HL-60 (cell line): ENCODE measurements at regions not wholly inside any gene's neighbourhood (a gene's known extent, or its start where the extent isn't known, plus 50 kb on each side); places are given as distances from the start of the nearest gene placed in this dataset.
"Not testable (repeated sequence)": the region's sequence is repeated elsewhere in the genome, so short reads cannot be mapped to it uniquely, and the experiment has no call there.

ENCODE experiments used
- DNase-seq, 2 experiments: peaks; one replicate each; pipeline ENCODE4 v3.0.0-alpha.2; 2010 to 2020; ENCODE audit warnings: low read depth in 1 of 2, low spot score in 1 of 2
- H3K27ac ChIP-seq: fragments of 250-450 bp; sonication (Bioruptor Pico); replicated peaks from 2 replicates; pipeline ENCODE4 v1.5.1; 2020; ENCODE audit warnings: mild to moderate bottlenecking, moderate library complexity
- H3K27me3 ChIP-seq: fragments of 250-450 bp; sonication (Bioruptor Pico); 2 replicates; pipeline ENCODE4 v1.5.1; 2021; ENCODE audit warnings: mild to moderate bottlenecking, moderate library complexity; ENCODE audit not compliant: insufficient read depth, poor library complexity, severe bottlenecking
- H3K4me3 ChIP-seq: replicated peaks from 2 replicates; pipeline ENCODE4 v1.5.1; 2011; ENCODE audit warnings: mild to moderate bottlenecking, control low read depth, low read length; ENCODE audit not compliant: insufficient read depth
- GABPA ChIP-seq: IDR thresholded peaks from 2 replicates; pipeline ENCODE4 v1.6.1; 2012; ENCODE audit warnings: low read depth
- POLR2AphosphoS5 ChIP-seq: IDR thresholded peaks from 2 replicates; pipeline ENCODE4 v1.6.1; 2012; ENCODE audit warnings: low read depth
- SPI1 ChIP-seq: IDR thresholded peaks from 2 replicates; pipeline ENCODE4 v1.6.1; 2012; ENCODE audit warnings: low read depth, mild to moderate bottlenecking, borderline replicate concordance
- TF ChIP-seq, protein P1 (sequence below): IDR thresholded peaks from 2 replicates; pipeline ENCODE4 v1.6.1; 2012; ENCODE audit warnings: low read depth; ENCODE audit not compliant: insufficient replicate concordance
- TF ChIP-seq, protein P2 (sequence below): IDR thresholded peaks from one replicate; pipeline ENCODE4 v1.5.1; 2011; ENCODE audit warnings: low read length, control low read depth, inconsistent platforms; ENCODE audit not compliant: insufficient read depth

- DNase-seq: no peak
- Histone ChIP-seq H3K27ac (no peak overlapping the region), H3K27me3 (no peaks in the 10 kb centered on the region), H3K4me3 (no peak overlapping the region)
- TF ChIP-seq GABPA: no peak
- TF ChIP-seq, protein P1, sequence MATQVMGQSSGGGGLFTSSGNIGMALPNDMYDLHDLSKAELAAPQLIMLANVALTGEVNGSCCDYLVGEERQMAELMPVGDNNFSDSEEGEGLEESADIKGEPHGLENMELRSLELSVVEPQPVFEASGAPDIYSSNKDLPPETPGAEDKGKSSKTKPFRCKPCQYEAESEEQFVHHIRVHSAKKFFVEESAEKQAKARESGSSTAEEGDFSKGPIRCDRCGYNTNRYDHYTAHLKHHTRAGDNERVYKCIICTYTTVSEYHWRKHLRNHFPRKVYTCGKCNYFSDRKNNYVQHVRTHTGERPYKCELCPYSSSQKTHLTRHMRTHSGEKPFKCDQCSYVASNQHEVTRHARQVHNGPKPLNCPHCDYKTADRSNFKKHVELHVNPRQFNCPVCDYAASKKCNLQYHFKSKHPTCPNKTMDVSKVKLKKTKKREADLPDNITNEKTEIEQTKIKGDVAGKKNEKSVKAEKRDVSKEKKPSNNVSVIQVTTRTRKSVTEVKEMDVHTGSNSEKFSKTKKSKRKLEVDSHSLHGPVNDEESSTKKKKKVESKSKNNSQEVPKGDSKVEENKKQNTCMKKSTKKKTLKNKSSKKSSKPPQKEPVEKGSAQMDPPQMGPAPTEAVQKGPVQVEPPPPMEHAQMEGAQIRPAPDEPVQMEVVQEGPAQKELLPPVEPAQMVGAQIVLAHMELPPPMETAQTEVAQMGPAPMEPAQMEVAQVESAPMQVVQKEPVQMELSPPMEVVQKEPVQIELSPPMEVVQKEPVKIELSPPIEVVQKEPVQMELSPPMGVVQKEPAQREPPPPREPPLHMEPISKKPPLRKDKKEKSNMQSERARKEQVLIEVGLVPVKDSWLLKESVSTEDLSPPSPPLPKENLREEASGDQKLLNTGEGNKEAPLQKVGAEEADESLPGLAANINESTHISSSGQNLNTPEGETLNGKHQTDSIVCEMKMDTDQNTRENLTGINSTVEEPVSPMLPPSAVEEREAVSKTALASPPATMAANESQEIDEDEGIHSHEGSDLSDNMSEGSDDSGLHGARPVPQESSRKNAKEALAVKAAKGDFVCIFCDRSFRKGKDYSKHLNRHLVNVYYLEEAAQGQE: no peak
- no peak for TF ChIP-seq SPI1
- TF ChIP-seq, protein P2, sequence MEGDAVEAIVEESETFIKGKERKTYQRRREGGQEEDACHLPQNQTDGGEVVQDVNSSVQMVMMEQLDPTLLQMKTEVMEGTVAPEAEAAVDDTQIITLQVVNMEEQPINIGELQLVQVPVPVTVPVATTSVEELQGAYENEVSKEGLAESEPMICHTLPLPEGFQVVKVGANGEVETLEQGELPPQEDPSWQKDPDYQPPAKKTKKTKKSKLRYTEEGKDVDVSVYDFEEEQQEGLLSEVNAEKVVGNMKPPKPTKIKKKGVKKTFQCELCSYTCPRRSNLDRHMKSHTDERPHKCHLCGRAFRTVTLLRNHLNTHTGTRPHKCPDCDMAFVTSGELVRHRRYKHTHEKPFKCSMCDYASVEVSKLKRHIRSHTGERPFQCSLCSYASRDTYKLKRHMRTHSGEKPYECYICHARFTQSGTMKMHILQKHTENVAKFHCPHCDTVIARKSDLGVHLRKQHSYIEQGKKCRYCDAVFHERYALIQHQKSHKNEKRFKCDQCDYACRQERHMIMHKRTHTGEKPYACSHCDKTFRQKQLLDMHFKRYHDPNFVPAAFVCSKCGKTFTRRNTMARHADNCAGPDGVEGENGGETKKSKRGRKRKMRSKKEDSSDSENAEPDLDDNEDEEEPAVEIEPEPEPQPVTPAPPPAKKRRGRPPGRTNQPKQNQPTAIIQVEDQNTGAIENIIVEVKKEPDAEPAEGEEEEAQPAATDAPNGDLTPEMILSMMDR: no peak
- TF ChIP-seq POLR2AphosphoS5: no peak
Observed at GRCh38 chr3:81072591-81072990, 688.9 kb downstream of the GBE1 start.

- TF ChIP-seq GABPA (no peak), POLR2AphosphoS5 (no peak), SPI1 (no peak)
- TF ChIP-seq, protein P1: no peak
- TF ChIP-seq, protein P2: no peak
- DNase-seq: no peak
Observed at GRCh38 chr3:81068546-81068945, 692.9 kb downstream of the GBE1 start.

GRCh38 chr3:81063896-81064295 is 697.5 kb downstream of the GBE1 start:
- H3K27me3 ChIP-seq: no peaks in the 10 kb centered on the region
- TF ChIP-seq GABPA (no peak), SPI1 (no peak), POLR2AphosphoS5 (no peak)
- TF ChIP-seq, protein P2: no peak
- TF ChIP-seq, protein P1: no peak
- H3K4me3 ChIP-seq: no peak overlapping the region
- H3K27ac ChIP-seq: no peak overlapping the region
- no peak for DNase-seq

More at GRCh38 chr3:81068546-81068945, 692.9 kb downstream of the GBE1 start:
- Histone ChIP-seq H3K27me3 (no peaks in the 10 kb centered on the region), H3K27ac (no peak overlapping the region), H3K4me3 (no peak overlapping the region)

DNA sequence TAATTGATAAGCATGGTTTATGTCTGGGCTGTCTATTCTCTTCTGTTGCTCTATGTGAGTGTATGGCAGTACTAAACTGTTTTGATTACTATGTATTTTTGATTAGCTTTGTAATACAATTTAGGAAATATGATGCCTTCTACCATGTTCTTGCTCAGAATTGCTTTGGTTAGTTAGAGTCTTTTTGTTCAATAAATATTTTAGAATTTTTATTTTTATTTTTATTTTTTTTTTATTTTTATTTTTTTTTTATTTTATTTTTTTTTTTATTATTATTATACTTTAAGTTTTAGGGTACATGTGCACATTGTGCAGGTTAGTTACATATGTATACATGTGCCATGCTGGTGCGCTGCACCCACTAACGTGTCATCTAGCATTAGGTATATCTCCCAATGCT is 710.3 kb downstream of the GBE1 start:
- DNase-seq, H3K27me3 ChIP-seq, H3K4me3 ChIP-seq, H3K27ac ChIP-seq: not testable (repeated sequence)
